ENCODE measurements at regions not wholly inside any gene's neighbourhood (a gene's known extent, or its start where the extent isn't known, plus 50 kb on each side); places are given as distances from the start of the nearest gene placed in this dataset.

DNA sequence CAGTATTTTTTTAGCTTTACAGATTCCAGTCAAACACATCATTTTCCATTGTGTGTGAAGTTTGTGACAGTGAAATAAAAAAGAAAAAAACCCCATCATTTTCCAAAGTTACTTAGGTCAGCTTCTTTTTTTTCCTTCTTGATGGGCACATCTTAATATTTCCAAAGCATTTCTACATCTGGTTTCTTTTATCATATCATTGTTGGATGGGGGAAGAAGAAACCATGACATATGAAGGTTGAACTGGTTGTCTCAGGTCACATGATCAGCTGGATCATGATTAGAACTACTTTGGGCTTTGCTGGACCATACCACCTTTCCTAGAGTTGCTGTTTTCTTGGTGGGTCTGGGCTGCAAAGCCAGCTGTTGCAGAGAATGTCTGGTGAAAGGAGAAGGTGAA lies 59.8 kb downstream of the FOS start:
- Histone ChIP-seq H3K36me3 (ENCODE audit: control insufficient read depth, low read length) (no peaks in the 10 kb centered on the region), H3K27me3 (ENCODE audit: control insufficient read depth, low read length) (no peaks in the 10 kb centered on the region), H3K9me3 (ENCODE audit: control insufficient read depth, insufficient read depth, low read length) (no peaks in the 10 kb centered on the region), H3K4me2 (ENCODE audit: low read length) (no peak overlapping the region), H3F3A (ENCODE audit: control insufficient read depth, insufficient read depth) (peaks cover 10% of the 10 kb centered on the region; the same call in 1 of the 2 replicates), H4K20me1 (ENCODE audit: control insufficient read depth, insufficient read depth, low read depth, low read length) (no peaks in the 10 kb centered on the region), H3K4me1 (ENCODE audit: control insufficient read depth, low read length) (peaks cover 39% of the 10 kb centered on the region), H3K79me2 (ENCODE audit: control insufficient read depth, low read length) (no peaks in the 10 kb centered on the region), H3K9me2 (replicated peaks; ENCODE audit: control insufficient read depth, low read length) (no peaks in the 10 kb centered on the region), H3K4me3 (ENCODE audit: low read length) (no peak overlapping the region), H3K27ac (ENCODE audit: low read depth, low read length) (no peak overlapping the region)
- TF ChIP-seq CTCF (IDR thresholded peaks at IDR 0.05; ENCODE audit: low read depth, low read length, poor library complexity, severe bottlenecking) (no peak), EZH2phosphoT487 (IDR thresholded peaks at IDR 0.05; ENCODE audit: borderline replicate concordance, low read length) (no peak)

DNA sequence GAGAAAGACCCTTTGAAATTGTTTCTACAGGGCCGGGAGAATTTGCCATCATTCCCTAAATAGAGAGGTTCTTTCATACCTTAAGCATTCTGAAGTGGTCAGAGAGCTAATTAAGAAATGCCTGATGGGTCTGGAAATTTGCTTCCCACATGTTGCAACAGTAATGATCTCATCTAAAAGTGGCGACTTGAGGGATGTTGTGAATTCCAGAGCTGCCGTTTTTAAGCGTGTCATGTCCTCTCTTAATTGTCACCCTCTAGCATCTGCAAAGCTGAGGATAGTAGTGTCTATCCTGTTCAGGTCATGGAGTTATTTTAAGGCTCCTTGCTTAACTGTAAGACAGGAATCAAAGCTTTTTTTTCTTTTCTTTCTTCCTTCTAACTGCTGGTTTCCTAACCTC lies 60.4 kb downstream of the FOS start:
- no peaks in the 10 kb centered on the region for H4K20me1 ChIP-seq (ENCODE audit: control insufficient read depth, insufficient read depth, low read depth, low read length)
- H3K4me3 ChIP-seq (ENCODE audit: low read length), result no peak overlapping the region
- peaks cover 10% of the 10 kb centered on the region; the same call in 1 of the 2 replicates for H3F3A ChIP-seq (ENCODE audit: control insufficient read depth, insufficient read depth)
- no peaks in the 10 kb centered on the region for H3K36me3 ChIP-seq (ENCODE audit: control insufficient read depth, low read length)
- H3K27me3 ChIP-seq (ENCODE audit: control insufficient read depth, low read length), result no peaks in the 10 kb centered on the region
- no peaks in the 10 kb centered on the region for H3K9me2 ChIP-seq (replicated peaks; ENCODE audit: control insufficient read depth, low read length)
- peaks cover 32% of the 10 kb centered on the region for H3K4me1 ChIP-seq (ENCODE audit: control insufficient read depth, low read length)
- H3K27ac ChIP-seq (ENCODE audit: low read depth, low read length), result no peak overlapping the region
- H3K4me2 ChIP-seq (ENCODE audit: low read length), result no peak overlapping the region
- no peaks in the 10 kb centered on the region for H3K9me3 ChIP-seq (ENCODE audit: control insufficient read depth, insufficient read depth, low read length)
- H3K79me2 ChIP-seq (ENCODE audit: control insufficient read depth, low read length), result no peaks in the 10 kb centered on the region
- TF ChIP-seq EZH2phosphoT487 (IDR thresholded peaks at IDR 0.05; ENCODE audit: borderline replicate concordance, low read length) (no peak), CTCF (IDR thresholded peaks at IDR 0.05; ENCODE audit: low read depth, low read length, poor library complexity, severe bottlenecking) (no peak)

DNA sequence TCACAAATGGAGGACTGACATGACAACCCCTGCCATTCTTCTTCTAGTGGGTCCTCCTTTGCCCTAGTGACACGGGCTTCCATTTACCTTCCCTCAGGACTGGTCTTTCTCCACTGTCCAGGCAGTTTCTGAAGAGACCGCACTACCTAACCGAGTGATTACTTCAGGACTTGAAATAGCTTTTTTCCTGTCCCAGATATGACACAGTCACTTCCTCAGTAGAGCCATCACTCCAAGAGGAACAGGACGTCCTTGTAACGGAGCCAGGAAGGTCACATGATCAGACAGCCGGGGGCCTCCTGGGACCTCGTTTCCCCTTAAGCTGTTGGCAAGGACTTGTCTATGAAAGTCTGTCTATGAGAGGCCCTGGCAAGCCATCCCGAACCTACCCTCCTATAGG lies 62.3 kb downstream of the FOS start:
- Histone ChIP-seq H3K36me3 (ENCODE audit: control insufficient read depth, low read length) (no peaks in the 10 kb centered on the region), H3K4me3 (ENCODE audit: low read length) (peak overlapping the region; percentile 61), H3F3A (ENCODE audit: control insufficient read depth, insufficient read depth) (peaks cover 10% of the 10 kb centered on the region; the same call in 1 of the 2 replicates), H3K9me3 (ENCODE audit: control insufficient read depth, insufficient read depth, low read length) (no peaks in the 10 kb centered on the region), H3K27me3 (ENCODE audit: control insufficient read depth, low read length) (no peaks in the 10 kb centered on the region), H4K20me1 (ENCODE audit: control insufficient read depth, insufficient read depth, low read depth, low read length) (no peaks in the 10 kb centered on the region), H3K4me2 (ENCODE audit: low read length) (peak overlapping the region; percentile 67), H3K9me2 (replicated peaks; ENCODE audit: control insufficient read depth, low read length) (no peaks in the 10 kb centered on the region), H3K27ac (ENCODE audit: low read depth, low read length) (peak overlapping the region; percentile 17; the same call in 1 of the 2 replicates), H3K79me2 (ENCODE audit: control insufficient read depth, low read length) (no peaks in the 10 kb centered on the region), H3K4me1 (ENCODE audit: control insufficient read depth, low read length) (peaks cover 17% of the 10 kb centered on the region)
- TF ChIP-seq EZH2phosphoT487 (IDR thresholded peaks at IDR 0.05; ENCODE audit: borderline replicate concordance, low read length) (no peak), CTCF (IDR thresholded peaks at IDR 0.05; ENCODE audit: low read depth, low read length, poor library complexity, severe bottlenecking) (no peak)
